Colonic mucosa (tissue), 4 donors: ENCODE measurements at regions not wholly inside any gene's neighbourhood (a gene's known extent, or its start where the extent isn't known, plus 50 kb on each side); places are given as distances from the start of the nearest gene placed in this dataset.

Experiments used
- DNase-seq: peaks from one replicate; pipeline ENCODE4 v3.0.0-alpha.2; 2020
- H3K27ac ChIP-seq: fragments of 200-600 bp; one replicate; pipeline ENCODE4 v1.8.0; 2021
- H3K27me3 ChIP-seq: fragments of 200-600 bp; one replicate; pipeline ENCODE4 v1.8.0; 2021
- H3K36me3 ChIP-seq: fragments of 200-600 bp; one replicate; pipeline ENCODE4 v1.8.0; 2021
- H3K4me1 ChIP-seq: fragments of 200-600 bp; one replicate; pipeline ENCODE4 v1.8.0; 2021; ENCODE audit warnings: mild to moderate bottlenecking
- H3K4me3 ChIP-seq: fragments of 200-600 bp; one replicate; pipeline ENCODE4 v1.8.0; 2021
- H3K9ac ChIP-seq, 2 donors: one replicate each; pipeline ENCODE4 v1.7.0; 2013; ENCODE audit warnings: control low read depth in 2 of 2, low read depth in 2 of 2, low read length in 2 of 2
- H3K9me3 ChIP-seq: fragments of 200-600 bp; one replicate; pipeline ENCODE4 v1.8.0; 2021
- intact Hi-C: fragments of 100-400 bp; cut with DNase I; formaldehyde crosslinking; loops from one replicate; pipeline ENCODE4 v1.14.1; 2022
- TF ChIP-seq, protein P1 (sequence below): fragments of 200-600 bp; IDR thresholded peaks from one replicate; pipeline ENCODE4 v1.8.0; 2022; ENCODE audit warnings: antibody characterized with exemption, mild to moderate bottlenecking
- donor health status: healthy.
- donor health status: DM: no; HTN: no; CAD: no.
- donor health status: DM: no; HTN: no; CAD: no.

DNA sequence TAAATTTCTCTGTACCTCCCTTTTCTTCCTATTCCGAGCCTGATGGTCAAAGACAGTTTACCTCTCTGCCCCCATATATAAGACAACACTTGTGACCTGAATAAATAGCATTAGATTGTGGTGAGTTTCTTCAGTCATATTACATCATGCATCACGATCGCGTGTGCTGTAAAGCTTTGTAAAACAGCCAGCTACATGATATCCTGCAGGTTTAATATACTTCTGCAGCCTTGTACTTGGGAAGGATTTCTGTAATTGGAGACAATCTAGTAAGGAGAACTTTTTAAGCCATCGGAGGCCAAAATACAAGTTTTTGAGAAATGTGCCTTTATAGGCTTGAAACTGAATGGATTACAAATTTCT lies 711.8 kb upstream of the WWC1 start:
- Histone ChIP-seq H3K9ac (no peak overlapping the region), H3K4me3 (no peak overlapping the region), H3K9me3 (no peaks in the 10 kb centered on the region), H3K27ac (no peak overlapping the region), H3K36me3 (no peaks in the 10 kb centered on the region), H3K4me1 (no peaks in the 10 kb centered on the region), H3K27me3 (no peaks in the 10 kb centered on the region)
- TF ChIP-seq, protein P1, sequence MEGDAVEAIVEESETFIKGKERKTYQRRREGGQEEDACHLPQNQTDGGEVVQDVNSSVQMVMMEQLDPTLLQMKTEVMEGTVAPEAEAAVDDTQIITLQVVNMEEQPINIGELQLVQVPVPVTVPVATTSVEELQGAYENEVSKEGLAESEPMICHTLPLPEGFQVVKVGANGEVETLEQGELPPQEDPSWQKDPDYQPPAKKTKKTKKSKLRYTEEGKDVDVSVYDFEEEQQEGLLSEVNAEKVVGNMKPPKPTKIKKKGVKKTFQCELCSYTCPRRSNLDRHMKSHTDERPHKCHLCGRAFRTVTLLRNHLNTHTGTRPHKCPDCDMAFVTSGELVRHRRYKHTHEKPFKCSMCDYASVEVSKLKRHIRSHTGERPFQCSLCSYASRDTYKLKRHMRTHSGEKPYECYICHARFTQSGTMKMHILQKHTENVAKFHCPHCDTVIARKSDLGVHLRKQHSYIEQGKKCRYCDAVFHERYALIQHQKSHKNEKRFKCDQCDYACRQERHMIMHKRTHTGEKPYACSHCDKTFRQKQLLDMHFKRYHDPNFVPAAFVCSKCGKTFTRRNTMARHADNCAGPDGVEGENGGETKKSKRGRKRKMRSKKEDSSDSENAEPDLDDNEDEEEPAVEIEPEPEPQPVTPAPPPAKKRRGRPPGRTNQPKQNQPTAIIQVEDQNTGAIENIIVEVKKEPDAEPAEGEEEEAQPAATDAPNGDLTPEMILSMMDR: no peak
- DNase-seq: no peak
- intact Hi-C loops: no loop called here

DNA sequence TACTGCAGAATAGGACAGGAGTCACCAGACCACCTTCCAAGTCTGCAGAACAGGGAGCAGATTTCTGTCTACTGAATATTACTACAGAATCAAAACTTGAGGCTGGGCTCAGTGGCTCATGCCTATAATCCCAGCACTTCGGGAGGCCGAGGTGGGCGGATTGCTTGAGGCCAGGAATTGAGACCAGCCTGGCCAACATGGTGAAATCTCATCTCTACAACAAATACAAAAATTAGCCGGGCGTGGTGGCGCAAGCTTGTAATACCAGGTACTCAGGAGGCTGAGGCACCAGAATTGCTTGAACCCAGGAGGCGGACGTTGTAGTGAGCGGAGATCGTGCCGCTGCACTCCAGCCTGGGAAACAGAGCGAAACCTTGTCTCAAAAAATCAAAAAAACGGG lies 710.8 kb upstream of the WWC1 start:
- Histone ChIP-seq H3K4me1 (no peaks in the 10 kb centered on the region), H3K27me3 (no peaks in the 10 kb centered on the region), H3K4me3 (no peak overlapping the region), H3K9me3 (no peaks in the 10 kb centered on the region), H3K27ac (no peak overlapping the region), H3K36me3 (no peaks in the 10 kb centered on the region), H3K9ac (no peak overlapping the region)
- intact Hi-C loops: no loop called here
- TF ChIP-seq, protein P1: no peak
- DNase-seq: no peak

DNA sequence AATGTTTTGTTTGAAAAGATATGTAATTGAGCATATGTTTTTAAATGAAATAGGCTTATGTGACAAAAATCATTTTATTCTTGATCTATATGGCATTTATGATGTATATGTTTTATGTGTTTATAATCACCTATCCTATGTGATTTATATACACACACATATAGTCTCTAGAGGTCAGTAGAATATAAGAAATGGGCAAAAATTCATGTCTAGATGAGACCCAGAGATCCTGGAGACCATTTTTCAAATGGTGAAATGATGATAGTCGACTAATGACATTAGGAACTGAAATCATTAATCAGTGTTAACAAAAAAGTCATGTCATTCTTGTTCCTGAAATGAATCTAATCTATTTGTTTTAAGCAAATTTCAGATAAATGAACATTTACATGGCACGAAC lies 709.2 kb upstream of the WWC1 start:
- H3K9me3 ChIP-seq: no peaks in the 10 kb centered on the region
- H3K36me3 ChIP-seq: no peaks in the 10 kb centered on the region
- no peaks in the 10 kb centered on the region for H3K27me3 ChIP-seq
- no peak overlapping the region for H3K27ac ChIP-seq
- no peak overlapping the region for H3K9ac ChIP-seq
- intact Hi-C loops: no loop called here
- H3K4me1 ChIP-seq: no peaks in the 10 kb centered on the region
- H3K4me3 ChIP-seq: no peak overlapping the region
- TF ChIP-seq, protein P1: no peak
- no peak for DNase-seq

DNA sequence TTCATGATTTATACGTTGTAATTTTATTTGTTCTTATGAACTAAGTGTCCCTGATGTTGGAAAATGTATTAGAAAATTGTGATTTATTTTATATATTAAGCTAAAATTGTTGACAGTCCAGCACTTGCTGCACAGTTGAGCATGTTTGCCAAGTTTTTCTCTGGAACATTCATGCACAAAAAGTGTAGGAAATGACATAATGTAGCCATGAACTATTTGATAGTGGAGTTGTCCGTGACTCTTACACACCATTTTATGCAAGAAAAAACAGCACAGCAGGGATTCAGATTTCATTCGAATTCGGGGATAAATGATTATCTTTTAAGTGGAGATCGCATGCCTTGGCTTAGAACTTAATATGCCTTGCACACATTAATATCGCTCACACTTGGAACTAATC lies 708.6 kb upstream of the WWC1 start:
- no peak overlapping the region for H3K27ac ChIP-seq
- intact Hi-C loops: no loop called here
- TF ChIP-seq, protein P1: no peak
- no peak overlapping the region for H3K4me3 ChIP-seq
- H3K27me3 ChIP-seq: no peaks in the 10 kb centered on the region
- H3K9ac ChIP-seq: no peak overlapping the region
- no peaks in the 10 kb centered on the region for H3K36me3 ChIP-seq
- no peaks in the 10 kb centered on the region for H3K9me3 ChIP-seq
- DNase-seq: no peak
- no peaks in the 10 kb centered on the region for H3K4me1 ChIP-seq

DNA sequence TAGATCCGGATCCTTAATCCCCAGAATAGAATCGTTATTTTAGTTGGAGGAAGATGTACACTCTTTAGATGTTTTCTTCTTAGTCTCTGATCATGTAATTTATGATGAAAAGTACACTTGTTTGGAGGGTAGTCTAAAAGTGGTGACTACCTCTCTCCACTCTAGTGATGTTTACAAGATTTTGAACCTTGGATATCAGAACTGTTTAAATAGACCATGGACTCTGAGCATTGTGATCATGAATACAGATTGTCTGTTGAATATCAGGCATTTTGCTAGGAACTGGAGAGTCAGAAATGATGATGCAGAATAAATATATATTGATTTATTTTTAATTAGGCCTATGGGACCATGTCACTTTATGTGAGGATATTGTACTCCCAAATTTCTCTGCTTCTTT lies 706.3 kb upstream of the WWC1 start:
- Histone ChIP-seq H3K4me1 (no peaks in the 10 kb centered on the region), H3K27me3 (no peaks in the 10 kb centered on the region), H3K36me3 (no peaks in the 10 kb centered on the region), H3K4me3 (no peak overlapping the region), H3K27ac (no peak overlapping the region), H3K9ac (no peak overlapping the region), H3K9me3 (no peaks in the 10 kb centered on the region)
- TF ChIP-seq, protein P1: no peak
- DNase-seq: no peak
- intact Hi-C loops: no loop called here
